ENCODE measurements at regions not wholly inside any gene's neighbourhood (a gene's known extent, or its start where the extent isn't known, plus 50 kb on each side); places are given as distances from the start of the nearest gene placed in this dataset. TPM values are rescaled to one million over a fixed set of nuclear protein-coding genes. Genes with fewer than 3 reads are reported as not detected.

GRCh38 chr3:182740710-182741109 is 52.6 kb upstream of the ATP11B start:
- TF ChIP-seq CTCF (IDR thresholded peaks at IDR 0.05; ENCODE audit: insufficient read depth, low read length): no peak
- no peak for DNase-seq (ENCODE audit: low read depth)
- no peak overlapping the region for H3K4me3 ChIP-seq (ENCODE audit: low read depth, low read length)

GRCh38 chr3:182741214-182741613 is 52.1 kb upstream of the ATP11B start:
- H3K4me3 ChIP-seq (ENCODE audit: low read depth, low read length): no peak overlapping the region
- no peak for DNase-seq (ENCODE audit: low read depth)
- no peak for TF ChIP-seq CTCF (IDR thresholded peaks at IDR 0.05; ENCODE audit: insufficient read depth, low read length)

Small RNA genes lying in the stretch of these regions (small RNA-seq; reads per million reads assigned to genes)
- gene RN7SKP265: not detected

All from fibroblast of the aortic adventitia (primary cell).